B cell (primary cell): ENCODE measurements at regions not wholly inside any gene's neighbourhood (a gene's known extent, or its start where the extent isn't known, plus 50 kb on each side); places are given as distances from the start of the nearest gene placed in this dataset.

ENCODE experiments used
- ATAC-seq: fragments of 200-7000 bp; cut with Tn5 transposase; one replicate; pipeline ENCODE4 v1.10.0; 2021; ENCODE audit warnings: low read depth, mild to moderate bottlenecking, moderate number of reproducible peaks, moderate library complexity
- CTCF ChIA-PET: fragments of 350-600 bp; sonication (Branson Sonifier 250); formaldehyde crosslinking; loops from one replicate; lab custom pipeline; 2021; ENCODE audit warnings: antibody characterized with exemption, inconsistent platforms; lab: Charles Lee
- POLR2A ChIA-PET: fragments of 350-600 bp; sonication (Branson Sonifier 250); formaldehyde crosslinking; loops from one replicate; lab custom pipeline; 2021; ENCODE audit warnings: antibody characterized with exemption; lab: Charles Lee
- DNase-seq: peaks from one replicate; pipeline ENCODE4 v3.0.0; 2013
- H2AFZ ChIP-seq: 2 replicates; pipeline ENCODE4 v1.6.1; 2012; ENCODE audit warnings: mild to moderate bottlenecking, low read depth, low read length; ENCODE audit not compliant: insufficient read depth, poor library complexity, severe bottlenecking
- H3K27ac ChIP-seq, 2 donors: 1 replicate in 1 of 2; 2 replicates in 1 of 2; pipeline ENCODE4 v1.5.1; 2012 to 2013; ENCODE audit warnings: low read length in 2 of 2, mild to moderate bottlenecking in 2 of 2, moderate library complexity in 1 of 2
- H3K27me3 ChIP-seq, 4 experiments: fragments of 200-600 bp in 1 of 4; sonication (generic) in 1 of 4; replicated peaks in 1 of 4; 1 replicate in 2 of 4; 2 replicates in 2 of 4; pipeline versions ENCODE4 v1.6.1 to v1.7.0; 2013 to 2016; ENCODE audit warnings: low read length in 3 of 4, mild to moderate bottlenecking in 2 of 4, mixed read lengths in 1 of 4, moderate library complexity in 1 of 4; ENCODE audit not compliant: insufficient read depth in 4 of 4, control insufficient read depth in 3 of 4; ENCODE audit errors: control extremely low read depth in 1 of 4
- H3K36me3 ChIP-seq, 2 experiments: replicated peaks in 1 of 2; 1 replicate in 1 of 2; 2 replicates in 1 of 2; pipeline versions ENCODE4 v1.6.1 to v1.7.1; 2013; ENCODE audit warnings: low read length in 1 of 2; ENCODE audit not compliant: insufficient read depth in 2 of 2, control insufficient read depth in 1 of 2; ENCODE audit errors: control extremely low read depth in 1 of 2, extremely low read depth in 1 of 2
- H3K4me1 ChIP-seq, 2 donors: fragments of 200-600 bp in 1 of 2; sonication (generic) in 1 of 2; 1 replicate in 1 of 2; 2 replicates in 1 of 2; pipeline versions ENCODE4 v1.5.1 to v1.6.1; 2013 to 2017; ENCODE audit warnings: low read length in 2 of 2; ENCODE audit not compliant: control insufficient read depth in 2 of 2, insufficient read depth in 2 of 2
- H3K4me2 ChIP-seq: replicated peaks from 2 replicates; pipeline ENCODE3; 2012; ENCODE audit warnings: mild to moderate bottlenecking, low read depth, low read length; ENCODE audit not compliant: poor library complexity, severe bottlenecking
- H3K4me3 ChIP-seq, 5 experiments: fragments of 200-600 bp in 1 of 5; sonication (generic) in 1 of 5; 1 replicate in 3 of 5; 2 replicates in 2 of 5; pipeline versions ENCODE4 v1.5.1 to v1.7.0; 2011 to 2016; ENCODE audit warnings: low read length in 4 of 5, mild to moderate bottlenecking in 4 of 5, low read depth in 2 of 5, control low read depth in 1 of 5, moderate library complexity in 1 of 5; ENCODE audit not compliant: insufficient read depth in 1 of 5; ENCODE audit errors: control extremely low read depth in 1 of 5, extremely low read depth in 1 of 5
- H3K79me2 ChIP-seq: fragments of 200-600 bp; sonication (generic); one replicate; pipeline ENCODE4 v1.6.0; 2016; ENCODE audit warnings: low read length; ENCODE audit not compliant: control insufficient read depth, insufficient read depth
- H3K9ac ChIP-seq: fragments of 200-600 bp; sonication (generic); 2 replicates; pipeline ENCODE4 v1.6.1; 2017; ENCODE audit warnings: mild to moderate bottlenecking, low read length, moderate library complexity
- H3K9me3 ChIP-seq, 3 donors: one replicate each; pipeline versions ENCODE4 v1.6.1 to v1.7.1; 2013; ENCODE audit warnings: low read length in 2 of 3; ENCODE audit not compliant: control insufficient read depth in 2 of 3, insufficient read depth in 1 of 3; ENCODE audit errors: control extremely low read depth in 1 of 3
- H4K20me1 ChIP-seq: 2 replicates; pipeline ENCODE4 v1.6.0; 2012; ENCODE audit warnings: mild to moderate bottlenecking, low read length; ENCODE audit not compliant: insufficient read depth, control insufficient read depth, poor library complexity, severe bottlenecking
- H3K27ac Mint-ChIP-seq: one replicate; pipeline ENCODE4 v1.8.0; 2021; ENCODE audit warnings: mixed read lengths
- H3K27me3 Mint-ChIP-seq: one replicate; pipeline ENCODE4 v1.8.0; 2021; ENCODE audit warnings: mixed read lengths
- H3K4me1 Mint-ChIP-seq: one replicate; pipeline ENCODE4 v1.8.0; 2021; ENCODE audit warnings: mixed read lengths
- H3K4me3 Mint-ChIP-seq: one replicate; pipeline ENCODE4 v1.8.0; 2021; ENCODE audit warnings: mixed read lengths
- H3K9me3 Mint-ChIP-seq: one replicate; pipeline ENCODE4 v1.8.0; 2022; ENCODE audit warnings: mixed read lengths; ENCODE audit not compliant: insufficient read depth
- CTCF ChIP-seq: fragments of 200-600 bp; IDR thresholded peaks from one replicate; pipeline ENCODE4 v1.8.0; 2022; ENCODE audit warnings: antibody characterized with exemption, mild to moderate bottlenecking
- EZH2 ChIP-seq: IDR thresholded peaks from 2 replicates; pipeline ENCODE4 v1.6.1; 2012; ENCODE audit warnings: borderline replicate concordance, low read depth, mild to moderate bottlenecking, moderate library complexity, low read length; ENCODE audit not compliant: insufficient read depth, poor library complexity, severe bottlenecking
- WGBS: methylation state at CpG from one replicate; pipeline ENCODE4 v1.1.5; 2013; ENCODE audit warnings: missing lambda C conversion rate; ENCODE audit not compliant: insufficient coverage; 5-methylcytosine and 5-hydroxymethylcytosine counted together
- intact Hi-C: fragments of 100-400 bp; cut with micrococcal nuclease; formaldehyde crosslinking; loops from one replicate; pipeline ENCODE4 v1.10.0; 2022

DNA sequence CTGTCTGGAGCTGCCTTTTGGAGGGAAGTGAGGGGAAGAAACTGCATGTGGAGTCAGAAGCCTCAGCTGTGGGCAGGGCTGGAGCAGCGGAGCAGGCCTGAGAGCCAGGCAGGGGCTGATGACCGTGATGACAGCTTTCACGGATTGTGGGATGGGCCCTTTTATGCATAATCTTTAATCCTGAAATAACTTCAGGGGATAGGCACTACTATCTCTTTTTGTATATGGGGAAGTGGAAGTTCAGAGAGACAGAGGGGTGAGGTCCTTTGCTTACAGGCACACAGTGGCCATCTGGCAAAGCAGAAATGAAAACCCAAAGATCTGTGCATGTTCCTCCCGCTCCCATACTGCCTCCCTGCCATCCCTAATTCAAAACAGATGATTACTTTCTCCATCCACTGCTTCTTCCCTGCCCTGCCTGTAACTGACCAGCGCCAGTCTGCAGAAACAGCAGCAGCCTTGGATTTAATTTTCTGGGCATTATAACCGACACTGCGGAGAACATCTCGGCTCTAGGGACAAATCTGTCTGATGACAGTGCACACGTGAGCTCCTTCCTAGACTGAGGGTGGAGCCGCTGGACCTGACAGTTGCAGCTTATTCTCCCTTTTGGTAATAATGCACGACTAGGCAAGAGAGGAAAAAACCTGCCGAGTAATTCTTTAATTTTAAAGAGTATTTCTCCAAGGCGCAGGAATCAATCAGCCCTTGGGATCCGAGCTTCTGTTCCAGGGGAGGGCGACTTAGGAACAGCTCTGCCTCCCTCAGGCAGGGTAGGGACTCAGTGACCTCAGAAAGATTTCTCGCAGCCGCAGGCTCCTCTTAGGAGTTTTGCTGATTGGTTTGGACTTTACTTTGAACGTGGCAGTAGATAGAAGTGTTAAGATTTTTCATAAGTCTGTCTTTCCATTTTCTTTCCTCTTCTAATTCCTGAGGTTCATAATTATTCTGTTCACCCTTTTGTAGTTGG, 95.4 kb downstream of the UTP18 start:
- Histone ChIP-seq H3K27ac (no peak overlapping the region), H3K4me2 (no peak overlapping the region), H3K9me3 (no peaks in the 10 kb centered on the region), H3K4me1 (no peaks in the 10 kb centered on the region), H3K9ac (no peak overlapping the region), H3K36me3 (no peaks in the 10 kb centered on the region), H4K20me1 (no peaks in the 10 kb centered on the region), H3K27me3 (peaks cover 0 to 3% (median 0%) of the 10 kb centered on the region in 4 experiments), H3K4me3 (no peak overlapping the region), H2AFZ (no peak overlapping the region), H3K79me2 (no peaks in the 10 kb centered on the region)
- Mint-ChIP-seq H3K27me3 (peaks cover 50% of the 10 kb centered on the region), H3K27ac (no peak overlapping the region), H3K9me3 (no peaks in the 10 kb centered on the region), H3K4me3 (no peak overlapping the region), H3K4me1 (no peaks in the 10 kb centered on the region)
- ChIA-PET POLR2A (no interaction called here), CTCF (no interaction called here)
- intact Hi-C loops, result no loop called here
- ATAC-seq (no peak), DNase-seq (no peak)
- 83% methylated on average over 13 of the region's 18 CpGs for WGBS
- TF ChIP-seq EZH2, result no peak

- DNase-seq, result no peak
- H3K4me3 ChIP-seq, result no peak overlapping the region
- no peaks in the 10 kb centered on the region for H3K36me3 ChIP-seq
- H3K4me2 ChIP-seq, result no peak overlapping the region
- no peaks in the 10 kb centered on the region for H3K4me1 ChIP-seq
- H3K9ac ChIP-seq, result no peak overlapping the region
- peaks cover 20% of the 10 kb centered on the region for H3K27me3 Mint-ChIP-seq
- no peaks in the 10 kb centered on the region for H4K20me1 ChIP-seq
- H3K27me3 ChIP-seq, result peaks cover 0 to 7% (median 0%) of the 10 kb centered on the region in 4 experiments
- no peaks in the 10 kb centered on the region for H3K4me1 Mint-ChIP-seq
- no peak for TF ChIP-seq CTCF
- TF ChIP-seq EZH2, result no peak
- no peaks in the 10 kb centered on the region for H3K9me3 Mint-ChIP-seq
- intact Hi-C loops, result no loop called here
- no peak overlapping the region for H3K27ac Mint-ChIP-seq
- no peak overlapping the region for H2AFZ ChIP-seq
- no peak overlapping the region for H3K27ac ChIP-seq
- ATAC-seq, result no peak
- no peaks in the 10 kb centered on the region for H3K79me2 ChIP-seq
- ChIA-PET CTCF (no interaction called here), POLR2A (no interaction called here)
- WGBS, result no CpG with 5 or more reads among the region's 4 CpGs
- H3K4me3 Mint-ChIP-seq, result no peak overlapping the region
- no peaks in the 10 kb centered on the region for H3K9me3 ChIP-seq
These were observed 98.7 kb downstream of the UTP18 start for GRCh38 chr17:51359055-51359454.
